ENCODE measurements at regions not wholly inside any gene's neighbourhood (a gene's known extent, or its start where the extent isn't known, plus 50 kb on each side); places are given as distances from the start of the nearest gene placed in this dataset.

- TF ChIP-seq CTCF (IDR thresholded peaks at IDR 0.05), result no peak
- TF ChIP-seq ZFX (IDR thresholded peaks at IDR 0.05; ENCODE audit: borderline replicate concordance), result no peak
These were observed 144.2 kb downstream of the TTLL2 start for GRCh38 chr6:167469101-167469500.
